ENCODE measurements at regions not wholly inside any gene's neighbourhood (a gene's known extent, or its start where the extent isn't known, plus 50 kb on each side); places are given as distances from the start of the nearest gene placed in this dataset.

- TF ChIP-seq, protein P1, sequence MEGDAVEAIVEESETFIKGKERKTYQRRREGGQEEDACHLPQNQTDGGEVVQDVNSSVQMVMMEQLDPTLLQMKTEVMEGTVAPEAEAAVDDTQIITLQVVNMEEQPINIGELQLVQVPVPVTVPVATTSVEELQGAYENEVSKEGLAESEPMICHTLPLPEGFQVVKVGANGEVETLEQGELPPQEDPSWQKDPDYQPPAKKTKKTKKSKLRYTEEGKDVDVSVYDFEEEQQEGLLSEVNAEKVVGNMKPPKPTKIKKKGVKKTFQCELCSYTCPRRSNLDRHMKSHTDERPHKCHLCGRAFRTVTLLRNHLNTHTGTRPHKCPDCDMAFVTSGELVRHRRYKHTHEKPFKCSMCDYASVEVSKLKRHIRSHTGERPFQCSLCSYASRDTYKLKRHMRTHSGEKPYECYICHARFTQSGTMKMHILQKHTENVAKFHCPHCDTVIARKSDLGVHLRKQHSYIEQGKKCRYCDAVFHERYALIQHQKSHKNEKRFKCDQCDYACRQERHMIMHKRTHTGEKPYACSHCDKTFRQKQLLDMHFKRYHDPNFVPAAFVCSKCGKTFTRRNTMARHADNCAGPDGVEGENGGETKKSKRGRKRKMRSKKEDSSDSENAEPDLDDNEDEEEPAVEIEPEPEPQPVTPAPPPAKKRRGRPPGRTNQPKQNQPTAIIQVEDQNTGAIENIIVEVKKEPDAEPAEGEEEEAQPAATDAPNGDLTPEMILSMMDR (IDR thresholded peaks at IDR 0.05; ENCODE audit: insufficient read depth, low read length, missing control alignments) = no peak
- H3K4me3 ChIP-seq (ENCODE audit: low read depth, low read length) = no peak overlapping the region
- ChIA-PET CTCF (no interaction called here), POLR2A (no interaction called here)
- DNase-seq (ENCODE audit: low read depth, low spot score) = no peak
Measured at GRCh38 chr19:30132343-30133075, 190.5 kb downstream of the URI1 start.

GRCh38 chr19:30133803-30134202 is 191.8 kb downstream of the URI1 start:
- CTCF ChIA-PET = no interaction called here
- no peak for DNase-seq (ENCODE audit: low read depth, low spot score)
- H3K4me3 ChIP-seq (ENCODE audit: low read depth, low read length) = no peak overlapping the region
- TF ChIP-seq, protein P1 (IDR thresholded peaks at IDR 0.05; ENCODE audit: insufficient read depth, low read length, missing control alignments) = no peak
- POLR2A ChIA-PET = no interaction called here

DNA sequence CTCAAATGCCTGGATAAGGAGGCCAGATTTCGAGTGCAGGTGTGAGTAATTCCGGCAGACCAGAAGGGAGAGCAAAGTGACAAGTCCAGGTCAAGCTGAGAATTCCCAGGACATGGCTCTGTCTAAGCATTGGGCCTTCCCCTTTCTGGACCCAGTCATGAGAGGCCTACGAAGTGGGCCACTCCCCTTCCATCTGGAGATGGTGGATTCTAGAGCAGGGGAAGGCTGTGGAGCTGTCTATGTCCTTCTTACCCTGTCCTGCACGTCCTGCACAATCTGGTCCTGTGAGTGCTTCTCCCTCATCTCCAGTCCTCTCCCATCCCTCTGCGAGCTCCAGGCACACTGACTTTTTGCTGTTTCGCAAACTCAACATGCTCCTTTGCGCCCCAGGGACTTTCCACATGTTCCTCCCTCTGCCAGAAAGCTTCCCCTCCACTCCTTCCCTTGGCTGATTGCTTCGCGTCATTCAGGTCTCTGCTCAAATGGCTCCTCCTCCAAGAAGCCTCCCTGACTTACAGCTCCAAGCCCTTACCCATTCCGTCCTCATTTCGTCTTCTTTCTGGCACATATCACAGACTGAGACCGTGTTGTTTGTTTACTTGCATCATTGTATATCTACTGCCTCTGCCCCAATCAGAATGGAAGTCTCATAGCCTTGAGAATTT is 193.2 kb downstream of the URI1 start:
- CTCF ChIA-PET = no interaction called here
- POLR2A ChIA-PET = no interaction called here

DNA sequence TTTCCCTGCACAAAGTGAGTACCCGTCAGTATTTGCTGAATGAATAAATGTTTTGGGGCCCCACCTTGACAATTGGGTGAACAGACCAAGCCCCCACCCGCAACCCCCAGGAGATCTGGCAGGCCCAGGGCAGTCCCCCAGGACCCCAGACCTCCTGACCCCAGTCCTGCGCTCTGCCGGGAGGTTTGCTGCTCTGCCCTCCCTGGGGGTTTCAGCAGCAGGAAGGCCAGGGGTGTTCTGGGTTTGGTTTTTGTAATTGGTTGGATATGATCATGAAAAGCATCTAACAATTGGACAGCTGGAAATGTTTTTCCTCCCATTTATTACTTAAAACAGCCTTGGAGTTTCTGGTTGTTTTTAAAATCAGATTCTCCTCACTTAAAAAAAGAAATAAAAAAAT is 193.8 kb downstream of the URI1 start:
- CTCF ChIA-PET = no interaction called here
- no peak overlapping the region for H3K4me3 ChIP-seq (ENCODE audit: low read depth, low read length)
- POLR2A ChIA-PET = no interaction called here
- TF ChIP-seq, protein P1 (IDR thresholded peaks at IDR 0.05; ENCODE audit: insufficient read depth, low read length, missing control alignments) = no peak
- DNase-seq (ENCODE audit: low read depth, low spot score) = no peak

More for the DNA sequence above, 193.2 kb downstream of the URI1 start:
- TF ChIP-seq, protein P1 (IDR thresholded peaks at IDR 0.05; ENCODE audit: insufficient read depth, low read length, missing control alignments) = no peak
- no peak overlapping the region for H3K4me3 ChIP-seq (ENCODE audit: low read depth, low read length)
- no peak for DNase-seq (ENCODE audit: low read depth, low spot score)

- ChIA-PET POLR2A (no interaction called here), CTCF (no interaction called here)
- TF ChIP-seq, protein P1 (IDR thresholded peaks at IDR 0.05; ENCODE audit: insufficient read depth, low read length, missing control alignments) = no peak
- DNase-seq (ENCODE audit: low read depth, low spot score) = no peak
- H3K4me3 ChIP-seq (ENCODE audit: low read depth, low read length) = no peak overlapping the region
Measured at GRCh38 chr19:30136611-30137195, 194.7 kb downstream of the URI1 start.

- no peak overlapping the region for H3K4me3 ChIP-seq (ENCODE audit: low read depth, low read length)
- ChIA-PET POLR2A (no interaction called here), CTCF (no interaction called here)
- no peak for DNase-seq (ENCODE audit: low read depth, low spot score)
- TF ChIP-seq, protein P1 (IDR thresholded peaks at IDR 0.05; ENCODE audit: insufficient read depth, low read length, missing control alignments) = no peak
Measured at GRCh38 chr19:30137747-30138146, 195.7 kb downstream of the URI1 start.
